DND-41 (cell line): ENCODE measurements at regions not wholly inside any gene's neighbourhood (a gene's known extent, or its start where the extent isn't known, plus 50 kb on each side); places are given as distances from the start of the nearest gene placed in this dataset.

Experiments used
- EZH2 ChIP-seq: IDR thresholded peaks from 3 replicates; pipeline ENCODE4 v1.6.1; 2012; ENCODE audit warnings: borderline replicate concordance, low read depth, mild to moderate bottlenecking, moderate library complexity, low read length, inconsistent platforms; ENCODE audit not compliant: severe bottlenecking
- TF ChIP-seq, protein P1 (sequence below): IDR thresholded peaks from 2 replicates; pipeline ENCODE4 v1.5.1; 2012; ENCODE audit warnings: borderline replicate concordance, low read length, moderate library complexity, mild to moderate bottlenecking; ENCODE audit not compliant: poor library complexity, severe bottlenecking; ENCODE audit errors: extremely low read depth

DNA sequence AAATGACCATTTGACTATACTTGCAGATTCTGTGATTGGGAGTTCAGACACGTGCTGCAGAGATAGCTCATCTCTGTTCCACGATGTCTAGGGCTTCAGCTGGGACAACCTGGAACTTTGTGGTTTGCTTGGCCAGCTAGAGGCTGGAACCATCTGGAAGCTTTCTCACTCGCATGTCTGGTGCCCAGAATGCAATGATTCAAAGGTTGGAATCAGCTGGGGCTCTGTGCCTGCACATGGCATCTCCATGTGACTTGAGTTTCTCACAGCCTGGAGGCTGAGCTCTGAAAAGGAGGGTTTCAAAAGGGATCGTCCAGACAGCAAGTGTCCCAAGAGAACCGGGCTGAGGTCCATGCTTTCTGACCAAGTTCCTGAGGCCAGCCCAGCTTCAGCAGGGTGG, 465.2 kb downstream of the GADD45G start:
- TF ChIP-seq, protein P1, sequence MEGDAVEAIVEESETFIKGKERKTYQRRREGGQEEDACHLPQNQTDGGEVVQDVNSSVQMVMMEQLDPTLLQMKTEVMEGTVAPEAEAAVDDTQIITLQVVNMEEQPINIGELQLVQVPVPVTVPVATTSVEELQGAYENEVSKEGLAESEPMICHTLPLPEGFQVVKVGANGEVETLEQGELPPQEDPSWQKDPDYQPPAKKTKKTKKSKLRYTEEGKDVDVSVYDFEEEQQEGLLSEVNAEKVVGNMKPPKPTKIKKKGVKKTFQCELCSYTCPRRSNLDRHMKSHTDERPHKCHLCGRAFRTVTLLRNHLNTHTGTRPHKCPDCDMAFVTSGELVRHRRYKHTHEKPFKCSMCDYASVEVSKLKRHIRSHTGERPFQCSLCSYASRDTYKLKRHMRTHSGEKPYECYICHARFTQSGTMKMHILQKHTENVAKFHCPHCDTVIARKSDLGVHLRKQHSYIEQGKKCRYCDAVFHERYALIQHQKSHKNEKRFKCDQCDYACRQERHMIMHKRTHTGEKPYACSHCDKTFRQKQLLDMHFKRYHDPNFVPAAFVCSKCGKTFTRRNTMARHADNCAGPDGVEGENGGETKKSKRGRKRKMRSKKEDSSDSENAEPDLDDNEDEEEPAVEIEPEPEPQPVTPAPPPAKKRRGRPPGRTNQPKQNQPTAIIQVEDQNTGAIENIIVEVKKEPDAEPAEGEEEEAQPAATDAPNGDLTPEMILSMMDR, result no peak
- no peak for TF ChIP-seq EZH2
